Caco-2 (cell line): ENCODE measurements at regions not wholly inside any gene's neighbourhood (a gene's known extent, or its start where the extent isn't known, plus 50 kb on each side); places are given as distances from the start of the nearest gene placed in this dataset.

Experiments used
- BruUV-seq: library from RNA; stranded (reverse); fragments of 400-500 nt; replicated peaks from 2 replicates; lab custom pipeline; 2021; lab: Mats Ljungman, UMichigan
- CTCF ChIA-PET: fragments of 300-600 bp; sonication (Branson Sonifier 250); formaldehyde crosslinking; loops from one replicate; lab custom pipeline; 2022; ENCODE audit warnings: antibody characterized with exemption; lab: Charles Lee
- POLR2A ChIA-PET: fragments of 300-600 bp; sonication (Branson Sonifier 250); formaldehyde crosslinking; loops from one replicate; lab custom pipeline; 2022; ENCODE audit warnings: antibody characterized with exemption; lab: Charles Lee
- DNase-seq, 2 experiments: peaks; one replicate each; pipeline versions ENCODE4 v3.0.0 to v3.0.0-alpha.2; 2020 to 2022
- H3K27me3 ChIP-seq: replicated peaks from 2 replicates; pipeline ENCODE4 v1.6.0; 2011; ENCODE audit warnings: low read length; ENCODE audit not compliant: control insufficient read depth, insufficient read depth
- H3K36me3 ChIP-seq: 2 replicates; pipeline ENCODE4 v1.5.1; 2011; ENCODE audit warnings: low read length; ENCODE audit not compliant: control insufficient read depth, insufficient read depth
- H3K4me1 ChIP-seq: fragments of 250-450 bp; sonication (Bioruptor Pico); 2 replicates; pipeline ENCODE4 v1.5.1; 2020; ENCODE audit warnings: mild to moderate bottlenecking
- H3K4me3 ChIP-seq: 2 replicates; pipeline ENCODE4 v1.5.1; 2011; ENCODE audit warnings: low read depth, mild to moderate bottlenecking, control low read depth, low read length
- H3K9me3 ChIP-seq: fragments of 250-450 bp; sonication (Bioruptor Pico); 2 replicates; pipeline ENCODE4 v1.5.1; 2020; ENCODE audit warnings: mild to moderate bottlenecking, moderate library complexity
- H3K27ac Mint-ChIP-seq: one replicate; pipeline ENCODE4 v1.8.0; 2022; ENCODE audit warnings: mixed read lengths; ENCODE audit not compliant: unreplicated experiment
- H3K27me3 Mint-ChIP-seq: one replicate; pipeline ENCODE4 v1.8.0; 2022; ENCODE audit warnings: mixed read lengths; ENCODE audit not compliant: insufficient read depth, unreplicated experiment
- H3K36me3 Mint-ChIP-seq: one replicate; pipeline ENCODE4 v1.8.0; 2022; ENCODE audit warnings: mild to moderate bottlenecking, mixed read lengths; ENCODE audit not compliant: insufficient read depth, unreplicated experiment
- H3K4me1 Mint-ChIP-seq: one replicate; pipeline ENCODE4 v1.8.0; 2022; ENCODE audit warnings: low read depth, mixed read lengths; ENCODE audit not compliant: unreplicated experiment
- H3K4me3 Mint-ChIP-seq: one replicate; pipeline ENCODE4 v1.8.0; 2022; ENCODE audit warnings: mild to moderate bottlenecking, moderate library complexity, mixed read lengths; ENCODE audit not compliant: unreplicated experiment
- H3K9me3 Mint-ChIP-seq: one replicate; pipeline ENCODE4 v1.8.0; 2022; ENCODE audit warnings: mixed read lengths; ENCODE audit not compliant: unreplicated experiment
- intact Hi-C: fragments of 100-400 bp; cut with micrococcal nuclease; formaldehyde crosslinking; loops from one replicate; pipeline ENCODE4 v1.10.0; 2022; ENCODE audit not compliant: unreplicated experiment
- TF ChIP-seq, protein P1 (sequence below), 2 experiments: fragments of 200-600 bp in 1 of 2; IDR thresholded peaks; 1 replicate in 1 of 2; 2 replicates in 1 of 2; pipeline versions ENCODE4 v1.5.1 to v1.8.0; 2011 to 2022; ENCODE audit warnings: antibody characterized with exemption in 1 of 2, control low read depth in 1 of 2, inconsistent platforms in 1 of 2, low read depth in 1 of 2, low read length in 1 of 2, mild to moderate bottlenecking in 1 of 2, moderate library complexity in 1 of 2; ENCODE audit not compliant: insufficient read depth in 1 of 2, severe bottlenecking in 1 of 2, unreplicated experiment in 1 of 2

DNA sequence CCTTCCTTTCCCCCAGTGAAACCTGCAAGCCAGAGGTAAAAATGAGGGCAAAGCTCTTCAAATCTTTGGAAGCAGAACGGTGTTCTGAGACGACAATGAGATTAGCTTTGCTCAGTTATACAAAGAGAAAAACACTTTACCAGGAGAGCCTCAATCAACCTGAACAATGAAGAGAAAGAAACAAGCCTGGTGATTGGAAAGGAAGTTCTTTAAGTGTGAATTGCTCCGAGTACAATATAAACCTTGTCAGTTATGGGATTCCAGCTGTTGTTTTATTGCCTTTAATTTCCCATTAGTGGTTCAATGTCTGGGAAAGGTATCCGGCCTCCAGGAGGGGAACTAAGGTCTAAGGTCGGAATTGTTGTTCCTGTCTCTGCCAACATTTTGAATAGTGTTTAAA lies 901.6 kb downstream of the EPHA4 start:
- TF ChIP-seq, protein P1, sequence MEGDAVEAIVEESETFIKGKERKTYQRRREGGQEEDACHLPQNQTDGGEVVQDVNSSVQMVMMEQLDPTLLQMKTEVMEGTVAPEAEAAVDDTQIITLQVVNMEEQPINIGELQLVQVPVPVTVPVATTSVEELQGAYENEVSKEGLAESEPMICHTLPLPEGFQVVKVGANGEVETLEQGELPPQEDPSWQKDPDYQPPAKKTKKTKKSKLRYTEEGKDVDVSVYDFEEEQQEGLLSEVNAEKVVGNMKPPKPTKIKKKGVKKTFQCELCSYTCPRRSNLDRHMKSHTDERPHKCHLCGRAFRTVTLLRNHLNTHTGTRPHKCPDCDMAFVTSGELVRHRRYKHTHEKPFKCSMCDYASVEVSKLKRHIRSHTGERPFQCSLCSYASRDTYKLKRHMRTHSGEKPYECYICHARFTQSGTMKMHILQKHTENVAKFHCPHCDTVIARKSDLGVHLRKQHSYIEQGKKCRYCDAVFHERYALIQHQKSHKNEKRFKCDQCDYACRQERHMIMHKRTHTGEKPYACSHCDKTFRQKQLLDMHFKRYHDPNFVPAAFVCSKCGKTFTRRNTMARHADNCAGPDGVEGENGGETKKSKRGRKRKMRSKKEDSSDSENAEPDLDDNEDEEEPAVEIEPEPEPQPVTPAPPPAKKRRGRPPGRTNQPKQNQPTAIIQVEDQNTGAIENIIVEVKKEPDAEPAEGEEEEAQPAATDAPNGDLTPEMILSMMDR (IDR thresholded peaks at IDR 0.05; ENCODE audit: insufficient read depth in 1 of 2, low read depth in 1 of 2, low read length in 1 of 2, severe bottlenecking in 1 of 2, unreplicated experiment in 1 of 2): no peak
- Histone ChIP-seq H3K4me1 (no peaks in the 10 kb centered on the region), H3K27me3 (no peaks in the 10 kb centered on the region), H3K4me3 (no peak overlapping the region), H3K36me3 (no peaks in the 10 kb centered on the region), H3K9me3 (no peaks in the 10 kb centered on the region)
- Mint-ChIP-seq H3K4me1 (no peaks in the 10 kb centered on the region), H3K4me3 (no peak overlapping the region), H3K27ac (no peak overlapping the region), H3K9me3 (peaks cover 20% of the 10 kb centered on the region), H3K36me3 (no peaks in the 10 kb centered on the region), H3K27me3 (peaks cover 23% of the 10 kb centered on the region)
- CTCF ChIA-PET: no interaction called here
- intact Hi-C loops: no loop called here
- DNase-seq: no peak
- POLR2A ChIA-PET: no interaction called here
- BruUV-seq: no TSS peak

DNA sequence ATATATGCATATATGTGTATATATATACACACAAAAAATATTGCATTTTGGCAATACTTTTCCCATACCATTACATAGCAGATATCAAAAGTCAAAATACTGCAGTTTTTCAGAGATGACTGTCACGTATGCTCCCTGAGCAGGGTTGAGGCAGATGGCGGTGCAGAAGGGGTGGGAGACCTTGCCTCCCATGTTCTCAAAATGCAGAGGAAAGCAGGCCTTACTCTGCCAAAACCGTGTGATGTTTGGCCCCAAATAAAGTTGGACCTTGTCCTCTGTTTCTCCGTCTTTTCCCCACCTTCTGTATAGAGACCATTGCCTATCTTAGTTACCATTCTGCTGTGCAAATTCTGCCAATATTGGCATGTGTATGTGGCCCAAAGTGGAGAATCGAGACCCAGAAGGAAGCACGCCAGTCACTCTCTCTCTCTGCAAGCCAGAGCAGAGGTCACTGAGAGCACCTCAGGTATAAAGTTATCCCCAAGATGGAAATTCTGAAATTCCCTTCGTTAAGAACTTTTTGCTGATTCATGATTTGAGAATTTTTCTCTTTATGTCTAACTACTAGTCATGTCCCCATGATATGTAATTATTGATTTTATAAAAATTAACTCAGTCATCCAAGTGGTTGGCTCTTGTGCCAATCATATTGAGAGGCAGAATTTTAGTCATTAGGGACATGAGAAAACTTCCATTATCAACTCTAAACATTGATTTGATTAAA lies 898.8 kb downstream of the EPHA4 start:
- Histone ChIP-seq H3K4me1 (no peaks in the 10 kb centered on the region), H3K27me3 (peaks cover 2% of the 10 kb centered on the region; the same call in 1 of the 2 replicates), H3K4me3 (no peak overlapping the region), H3K36me3 (no peaks in the 10 kb centered on the region), H3K9me3 (no peaks in the 10 kb centered on the region)
- TF ChIP-seq, protein P1 (IDR thresholded peaks at IDR 0.05; ENCODE audit: insufficient read depth in 1 of 2, low read depth in 1 of 2, low read length in 1 of 2, severe bottlenecking in 1 of 2, unreplicated experiment in 1 of 2): no peak
- POLR2A ChIA-PET: no interaction called here
- CTCF ChIA-PET: no interaction called here
- H3K4me1 Mint-ChIP-seq: no peaks in the 10 kb centered on the region
- H3K27ac Mint-ChIP-seq: no peak overlapping the region
- no peak for DNase-seq
- no peak overlapping the region for H3K4me3 Mint-ChIP-seq
- H3K27me3 Mint-ChIP-seq: peaks cover 11% of the 10 kb centered on the region
- intact Hi-C loops: no loop called here
- peaks cover 16% of the 10 kb centered on the region for H3K9me3 Mint-ChIP-seq
- no TSS peak for BruUV-seq
- no peaks in the 10 kb centered on the region for H3K36me3 Mint-ChIP-seq

DNA sequence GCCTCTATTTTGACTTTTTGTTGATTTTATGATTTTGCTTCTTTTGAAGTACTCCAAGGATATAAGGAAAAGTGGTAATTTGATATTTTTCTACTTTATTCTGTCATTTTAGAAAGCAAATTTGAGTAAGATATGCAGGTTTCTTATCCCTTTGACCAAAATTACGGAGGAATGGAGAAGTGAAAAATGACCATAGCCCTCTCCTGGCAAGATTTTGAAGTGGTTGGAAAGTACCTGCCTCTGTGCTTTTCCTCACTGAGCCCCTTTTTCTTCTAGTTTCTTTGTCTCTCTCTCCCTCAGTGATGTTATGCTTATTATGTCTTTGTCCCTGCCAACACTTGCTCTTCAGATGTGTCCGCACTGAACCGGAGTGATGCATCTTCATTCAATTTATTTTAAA lies 898.1 kb downstream of the EPHA4 start:
- ChIA-PET CTCF (no interaction called here), POLR2A (no interaction called here)
- BruUV-seq: no TSS peak
- no peaks in the 10 kb centered on the region for H3K36me3 ChIP-seq
- H3K4me1 ChIP-seq: no peaks in the 10 kb centered on the region
- no peak overlapping the region for H3K27ac Mint-ChIP-seq
- no peak for DNase-seq
- TF ChIP-seq, protein P1 (IDR thresholded peaks at IDR 0.05; ENCODE audit: insufficient read depth in 1 of 2, low read depth in 1 of 2, low read length in 1 of 2, severe bottlenecking in 1 of 2, unreplicated experiment in 1 of 2): no peak
- no peak overlapping the region for H3K4me3 ChIP-seq
- peaks cover 5% of the 10 kb centered on the region for H3K27me3 Mint-ChIP-seq
- peaks cover 9% of the 10 kb centered on the region for H3K9me3 Mint-ChIP-seq
- no peaks in the 10 kb centered on the region for H3K4me1 Mint-ChIP-seq
- intact Hi-C loops: no loop called here
- H3K27me3 ChIP-seq: peaks cover 2% of the 10 kb centered on the region; the same call in 1 of the 2 replicates
- H3K4me3 Mint-ChIP-seq: no peak overlapping the region
- H3K36me3 Mint-ChIP-seq: no peaks in the 10 kb centered on the region
- no peaks in the 10 kb centered on the region for H3K9me3 ChIP-seq
